Islet precursor cell (in vitro differentiated cells): ENCODE measurements at regions not wholly inside any gene's neighbourhood (a gene's known extent, or its start where the extent isn't known, plus 50 kb on each side); places are given as distances from the start of the nearest gene placed in this dataset.
"Not testable (repeated sequence)": the region's sequence is repeated elsewhere in the genome, so short reads cannot be mapped to it uniquely, and the experiment has no call there.

Experiments
- DNase-seq: peaks from one replicate; pipeline ENCODE4 v3.0.0-alpha.2; 2018

DNA sequence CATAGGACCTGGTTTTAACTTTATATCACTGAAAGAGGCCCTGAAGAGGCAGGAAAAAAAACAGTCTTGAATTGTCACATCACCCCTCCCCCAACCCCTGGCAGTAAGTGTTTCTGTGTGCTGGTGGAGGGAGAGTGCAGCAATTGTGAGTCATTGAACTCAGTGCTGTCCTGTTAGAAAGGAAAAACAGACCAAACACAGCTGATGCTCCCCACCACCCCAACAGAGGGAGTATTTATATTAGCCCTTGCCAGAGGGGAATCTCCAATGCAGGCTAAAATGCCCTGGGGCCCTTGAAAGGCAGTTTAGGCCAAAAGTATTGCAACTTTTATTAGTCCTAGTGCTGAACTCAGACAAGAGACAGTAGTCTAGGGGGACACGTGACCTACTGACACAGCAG, 197.8 kb upstream of the AGTR2 start:
- DNase-seq = peak; percentile 92

DNA sequence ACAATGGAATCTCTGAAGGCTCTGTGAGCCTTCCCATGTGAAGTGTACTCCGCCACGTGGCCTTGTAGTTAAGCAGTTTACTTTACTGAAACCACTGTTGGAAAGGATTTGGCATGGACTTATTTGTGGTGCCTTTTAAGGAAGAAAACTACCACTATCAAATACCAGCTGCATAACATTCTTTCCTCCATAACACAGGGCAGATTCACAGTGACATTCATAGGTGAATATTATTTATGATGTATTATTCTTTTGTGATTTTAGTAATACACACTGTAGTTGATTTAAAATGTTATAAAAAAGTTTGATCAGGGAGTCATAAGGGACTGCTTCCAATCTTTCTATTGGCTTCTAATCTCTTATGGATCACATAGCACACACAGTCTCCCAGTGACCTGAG, 192.5 kb upstream of the AGTR2 start:
- DNase-seq = no peak

DNA sequence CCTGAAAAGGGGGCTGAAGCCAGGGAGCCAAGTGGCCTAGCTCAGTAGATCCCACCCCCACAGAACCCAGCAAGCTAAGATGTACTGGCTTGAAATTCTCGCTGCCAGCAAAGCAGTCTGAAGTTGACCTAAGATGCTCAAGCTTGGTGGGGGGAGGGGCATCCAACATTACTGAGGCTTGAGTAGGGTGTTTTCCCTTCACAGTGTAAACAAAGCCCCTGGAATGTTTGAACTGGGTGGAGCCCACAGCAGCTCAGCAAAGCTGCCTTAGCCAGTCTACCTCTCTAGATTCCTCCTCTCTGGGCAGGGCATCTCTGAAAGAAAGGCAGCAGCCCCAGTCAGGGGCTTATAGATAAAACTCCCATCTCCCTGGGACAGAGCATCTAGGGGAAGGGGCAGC, 187.4 kb upstream of the AGTR2 start:
- peak; percentile 90 for DNase-seq

DNA sequence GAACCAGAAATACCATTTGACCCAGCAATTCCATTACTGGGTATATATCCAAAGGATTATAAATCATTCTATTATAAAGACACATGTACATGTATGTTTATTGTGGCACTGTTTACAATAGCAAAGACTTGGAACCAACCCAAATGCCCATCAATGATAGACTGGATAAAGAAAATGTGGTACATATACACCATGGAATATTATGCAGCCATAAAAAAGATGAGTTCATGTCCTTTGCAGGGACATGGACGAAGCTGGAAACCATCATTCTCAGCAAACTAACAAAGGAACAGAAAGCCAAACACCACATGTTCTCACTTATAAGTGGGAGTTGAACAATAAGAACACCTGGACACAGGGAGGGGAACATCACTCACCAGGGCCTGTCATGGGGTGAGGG, 183.1 kb upstream of the AGTR2 start:
- not testable (repeated sequence) for DNase-seq

DNA sequence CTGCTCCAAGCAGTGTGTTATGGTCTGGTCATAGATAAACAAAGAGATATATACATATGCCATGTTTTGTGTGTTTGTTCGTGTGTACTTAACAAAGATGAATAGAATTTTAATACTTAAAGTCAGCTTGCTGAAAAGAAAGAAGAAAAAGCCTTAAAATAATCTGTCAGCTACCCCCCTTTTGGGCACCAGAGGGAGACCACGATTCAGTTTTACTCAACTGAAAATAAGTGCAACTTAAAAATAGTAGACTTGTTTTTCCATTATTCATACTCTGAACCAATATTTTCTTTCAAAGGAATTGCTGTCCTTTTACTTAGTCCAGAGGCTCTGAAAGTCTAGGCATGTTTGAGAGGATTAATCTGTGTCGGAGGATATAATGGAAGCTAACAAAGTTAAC, 181.7 kb upstream of the AGTR2 start:
- no peak for DNase-seq

DNA sequence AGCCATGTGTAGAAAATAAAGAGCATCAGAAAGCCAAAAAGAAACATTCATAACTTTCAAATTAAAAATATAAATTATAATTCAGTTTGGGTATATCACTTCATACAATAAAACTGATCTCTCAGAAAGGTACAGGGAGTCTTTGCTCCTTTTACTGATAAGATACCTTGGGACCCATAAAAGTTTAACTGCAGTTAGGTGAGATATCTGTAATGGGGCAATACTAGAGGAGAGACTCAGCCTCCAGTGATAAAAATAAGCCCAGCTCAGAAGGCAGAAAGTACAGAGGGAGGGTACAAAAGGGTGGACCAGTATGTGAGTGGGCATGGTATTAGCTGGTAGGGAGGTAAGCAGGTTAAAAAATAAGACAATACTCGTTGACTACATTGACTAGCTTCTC, 180.9 kb upstream of the AGTR2 start:
- no peak for DNase-seq

DNA sequence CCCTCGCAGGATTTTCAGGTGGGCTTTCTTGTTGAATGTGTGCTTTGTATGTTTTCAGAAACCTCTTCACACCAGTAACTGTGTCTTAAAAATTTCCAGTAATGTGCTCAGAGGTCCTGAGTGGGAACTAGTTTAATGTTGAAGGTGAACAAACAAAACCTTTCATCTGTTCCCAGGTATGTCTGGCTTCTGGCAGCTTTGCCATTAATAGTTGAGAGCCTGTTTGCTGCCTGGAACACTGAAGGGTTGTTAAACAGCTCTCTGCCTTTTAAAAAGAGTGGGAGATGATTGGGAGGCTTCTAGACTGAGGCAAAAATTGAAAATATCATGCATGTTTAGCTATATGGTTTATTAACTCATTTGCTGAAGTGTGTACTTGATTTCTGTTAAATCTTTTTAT, 161.2 kb upstream of the AGTR2 start:
- DNase-seq = peak; percentile 62

DNA sequence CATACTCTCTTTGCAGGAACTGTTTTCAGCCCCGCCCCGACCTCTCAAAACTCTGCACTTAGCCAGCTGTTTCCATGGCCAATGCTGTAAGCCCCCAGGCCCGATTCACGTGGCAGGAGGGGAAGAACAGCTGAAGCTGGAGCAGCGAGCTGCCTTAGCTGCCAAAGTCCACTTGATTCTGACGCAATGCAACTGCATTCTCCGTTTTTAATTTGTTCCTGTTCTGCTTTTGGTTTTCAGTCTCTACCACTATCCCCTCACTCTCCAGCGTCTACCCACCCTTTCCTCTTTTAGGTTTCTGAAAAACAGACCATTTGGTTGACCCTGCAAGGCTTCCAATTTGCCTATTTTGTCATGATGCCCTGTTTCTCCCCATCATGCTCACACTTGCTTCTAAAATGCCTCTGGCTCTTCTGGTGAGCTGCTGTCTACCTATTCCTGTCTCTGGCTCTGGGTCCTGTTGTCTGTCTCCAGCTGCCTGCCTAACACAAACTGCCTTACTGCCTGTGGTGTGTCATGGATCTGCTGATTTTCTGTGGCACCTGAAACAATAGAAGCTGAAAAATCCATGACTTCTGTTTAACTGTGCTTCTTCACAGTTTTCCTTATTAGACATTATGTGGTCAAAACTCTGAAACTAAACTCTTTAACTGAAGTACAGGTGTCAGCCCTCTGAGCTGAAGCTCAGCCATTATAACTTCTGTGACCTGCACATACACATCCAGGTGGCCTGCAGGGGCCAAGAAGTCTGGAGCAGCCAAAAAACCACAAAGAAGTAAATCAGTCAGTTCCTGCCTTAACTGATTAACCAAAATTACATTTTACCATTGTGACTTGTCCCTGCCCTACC, 160.5 kb upstream of the AGTR2 start:
- peak; percentile 84 for DNase-seq

DNA sequence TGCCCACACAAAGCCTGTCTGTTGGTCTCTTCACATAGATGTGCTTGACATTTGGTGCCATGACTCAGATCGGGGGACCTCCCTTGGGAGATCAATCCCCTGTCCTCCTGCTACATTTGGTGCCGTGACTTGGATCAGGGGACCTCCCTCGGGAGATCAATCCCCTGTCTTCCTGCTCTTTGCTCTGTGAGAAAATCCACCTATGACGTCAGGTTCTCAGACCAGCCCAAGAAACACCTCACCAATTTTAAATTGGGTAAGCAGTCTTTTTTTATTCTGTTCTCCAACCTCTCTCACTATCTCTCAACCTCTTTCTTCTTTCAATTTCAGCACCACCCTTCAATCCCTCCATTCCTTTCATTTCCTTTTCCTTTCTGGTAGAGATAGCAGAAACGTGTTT, 159.6 kb upstream of the AGTR2 start:
- no peak for DNase-seq

DNA sequence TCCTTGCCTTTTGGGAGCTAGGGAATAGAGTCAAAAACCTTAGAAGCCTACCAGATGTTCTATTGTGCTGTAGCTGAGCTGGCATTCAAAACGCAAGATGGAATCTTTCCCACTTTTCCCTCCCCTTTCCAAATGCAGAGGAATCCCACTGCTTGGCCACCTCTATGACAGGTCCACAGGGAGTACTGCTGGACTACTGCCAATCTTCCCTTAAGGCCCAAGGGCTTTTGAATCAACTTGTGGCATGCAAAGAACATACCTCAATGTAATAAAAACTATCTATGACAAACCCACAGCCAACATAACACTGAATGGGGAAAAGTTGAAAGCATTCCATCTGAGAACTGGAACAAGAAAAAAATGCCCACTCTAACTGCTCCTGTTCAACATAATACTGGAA, 139.2 kb upstream of the AGTR2 start:
- no peak for DNase-seq
